Rectal smooth muscle tissue (tissue), 1 donor: ENCODE measurements at regions not wholly inside any gene's neighbourhood (a gene's known extent, or its start where the extent isn't known, plus 50 kb on each side); places are given as distances from the start of the nearest gene placed in this dataset.

ENCODE experiments used
- H3K27ac ChIP-seq: one replicate; pipeline ENCODE4 v1.7.0; 2013; ENCODE audit warnings: low read depth, low read length, inconsistent platforms
- H3K27me3 ChIP-seq: one replicate; pipeline ENCODE4 v1.7.0; 2013; ENCODE audit warnings: low read length; ENCODE audit not compliant: control insufficient read depth, insufficient read depth
- H3K36me3 ChIP-seq: one replicate; pipeline ENCODE4 v1.7.0; 2013; ENCODE audit warnings: low read length; ENCODE audit not compliant: control insufficient read depth, insufficient read depth
- H3K4me1 ChIP-seq: one replicate; pipeline ENCODE4 v1.7.0; 2013; ENCODE audit warnings: low read length; ENCODE audit not compliant: control insufficient read depth, insufficient read depth
- H3K4me3 ChIP-seq: one replicate; pipeline ENCODE4 v1.7.0; 2013; ENCODE audit warnings: low read length
- H3K9ac ChIP-seq: one replicate; pipeline ENCODE4 v1.7.0; 2013; ENCODE audit warnings: low read length

- Histone ChIP-seq H3K4me1 (no peaks in the 10 kb centered on the region), H3K27ac (no peak overlapping the region), H3K9ac (no peak overlapping the region), H3K36me3 (no peaks in the 10 kb centered on the region), H3K4me3 (no peak overlapping the region), H3K27me3 (no peaks in the 10 kb centered on the region)
These were observed 1321.3 kb upstream of the SLC10A2 start for GRCh38 chr13:104387510-104387909.

- H3K27ac ChIP-seq, result no peak overlapping the region
These were observed 1319.2 kb upstream of the SLC10A2 start for GRCh38 chr13:104385404-104385803.

GRCh38 chr13:104382951-104383350 lies 1316.7 kb upstream of the SLC10A2 start:
- no peak overlapping the region for H3K4me3 ChIP-seq
- H3K36me3 ChIP-seq, result no peaks in the 10 kb centered on the region
- no peaks in the 10 kb centered on the region for H3K4me1 ChIP-seq
- H3K27ac ChIP-seq, result no peak overlapping the region
- no peak overlapping the region for H3K9ac ChIP-seq
- no peaks in the 10 kb centered on the region for H3K27me3 ChIP-seq

More at GRCh38 chr13:104385404-104385803, 1319.2 kb upstream of the SLC10A2 start:
- Histone ChIP-seq H3K4me3 (no peak overlapping the region), H3K27me3 (no peaks in the 10 kb centered on the region), H3K4me1 (no peaks in the 10 kb centered on the region), H3K9ac (no peak overlapping the region), H3K36me3 (no peaks in the 10 kb centered on the region)

GRCh38 chr13:104376588-104376987 lies 1310.4 kb upstream of the SLC10A2 start:
- Histone ChIP-seq H3K4me3 (no peak overlapping the region), H3K27me3 (no peaks in the 10 kb centered on the region), H3K9ac (no peak overlapping the region), H3K27ac (no peak overlapping the region), H3K36me3 (no peaks in the 10 kb centered on the region), H3K4me1 (no peaks in the 10 kb centered on the region)

- Histone ChIP-seq H3K4me3 (no peak overlapping the region), H3K27me3 (no peaks in the 10 kb centered on the region), H3K9ac (no peak overlapping the region), H3K4me1 (no peaks in the 10 kb centered on the region), H3K27ac (no peak overlapping the region), H3K36me3 (no peaks in the 10 kb centered on the region)
These were observed 1309.4 kb upstream of the SLC10A2 start for GRCh38 chr13:104375614-104376013.

DNA sequence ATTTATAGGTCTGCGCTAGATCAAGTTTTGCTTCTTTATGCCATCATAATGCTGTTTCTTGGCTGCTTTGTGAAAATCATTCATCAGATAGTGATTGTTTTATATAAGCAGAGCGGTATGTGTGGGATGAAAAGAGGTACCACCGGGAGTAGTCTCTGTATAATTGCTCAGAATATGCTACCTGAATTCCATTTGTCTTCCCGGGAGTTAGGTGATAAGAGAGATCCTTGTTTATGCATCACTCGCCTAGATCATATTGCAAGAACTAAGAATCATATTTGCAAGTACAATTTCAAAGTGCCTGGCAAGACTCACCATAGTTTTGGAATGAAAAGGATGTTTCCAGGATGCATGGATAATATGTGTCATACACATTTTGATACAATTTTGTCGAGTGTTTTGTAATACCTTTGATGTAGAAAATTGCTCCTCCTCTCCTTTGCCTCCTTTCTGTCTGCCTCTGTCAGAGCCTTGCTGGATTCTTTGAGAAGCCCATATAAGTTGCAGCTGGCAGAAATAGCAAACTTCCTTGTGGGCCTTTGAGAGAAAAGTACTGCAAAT lies 1306.0 kb upstream of the SLC10A2 start:
- H3K9ac ChIP-seq, result no peak overlapping the region
- H3K36me3 ChIP-seq, result no peaks in the 10 kb centered on the region
- no peaks in the 10 kb centered on the region for H3K4me1 ChIP-seq
- H3K4me3 ChIP-seq, result no peak overlapping the region
- H3K27me3 ChIP-seq, result no peaks in the 10 kb centered on the region
- no peak overlapping the region for H3K27ac ChIP-seq

DNA sequence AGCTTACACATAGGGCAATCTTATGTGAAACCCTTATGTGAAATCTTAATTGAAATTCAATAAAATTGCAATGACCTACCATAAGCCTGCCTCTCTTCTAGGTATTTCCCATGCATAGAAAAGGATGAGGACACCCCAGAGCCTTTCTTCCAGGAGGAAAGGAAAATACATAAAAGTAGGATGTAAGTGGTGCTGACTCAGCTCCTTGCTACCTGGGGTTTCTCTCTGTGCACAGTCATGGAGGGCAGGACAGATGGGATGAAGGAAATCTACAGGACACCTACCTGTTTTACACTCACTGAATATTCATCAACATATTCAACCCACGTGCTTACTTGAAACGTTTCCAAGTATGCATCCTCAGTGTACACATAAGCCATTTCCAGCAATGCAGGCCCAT lies 1299.2 kb upstream of the SLC10A2 start:
- Histone ChIP-seq H3K4me1 (no peaks in the 10 kb centered on the region), H3K36me3 (no peaks in the 10 kb centered on the region), H3K27ac (no peak overlapping the region), H3K4me3 (no peak overlapping the region), H3K27me3 (no peaks in the 10 kb centered on the region), H3K9ac (no peak overlapping the region)

DNA sequence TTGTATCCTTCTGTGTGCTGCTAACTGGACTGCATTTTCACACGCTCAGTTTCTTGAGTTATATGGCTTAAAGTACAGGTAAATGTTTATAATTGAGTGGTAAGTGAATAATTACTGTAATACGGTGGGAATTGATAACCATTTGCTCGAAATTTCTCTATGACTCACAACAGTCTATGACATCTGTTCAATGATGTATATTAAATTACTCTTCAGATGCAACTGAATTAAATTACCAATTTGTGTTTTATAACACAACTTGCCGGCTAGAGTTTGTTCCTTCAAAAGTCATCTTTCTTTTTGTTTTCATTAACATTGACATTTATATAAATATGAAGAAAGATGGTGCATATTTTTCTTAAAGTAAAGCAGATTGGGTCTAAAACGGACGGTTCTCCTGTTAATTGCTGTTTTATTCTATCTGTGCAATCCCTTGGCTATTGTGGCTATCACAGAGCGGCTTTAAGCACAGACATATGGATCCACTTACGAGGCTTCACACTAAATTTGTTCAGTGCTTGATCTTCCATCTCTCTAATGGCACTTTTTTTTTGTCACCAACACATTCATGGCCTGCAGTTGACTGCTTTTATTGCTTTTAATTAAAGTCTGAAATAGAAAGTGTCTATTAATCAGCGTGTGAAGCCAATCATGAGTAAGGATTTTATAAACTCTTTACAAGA lies 1291.6 kb upstream of the SLC10A2 start:
- Histone ChIP-seq H3K9ac (no peak overlapping the region), H3K27ac (no peak overlapping the region), H3K4me3 (no peak overlapping the region), H3K36me3 (no peaks in the 10 kb centered on the region), H3K27me3 (no peaks in the 10 kb centered on the region), H3K4me1 (no peaks in the 10 kb centered on the region)

GRCh38 chr13:104357174-104357573 lies 1291.0 kb upstream of the SLC10A2 start:
- no peaks in the 10 kb centered on the region for H3K4me1 ChIP-seq
- H3K9ac ChIP-seq, result no peak overlapping the region
- H3K27me3 ChIP-seq, result no peaks in the 10 kb centered on the region
- H3K27ac ChIP-seq, result no peak overlapping the region
- H3K36me3 ChIP-seq, result no peaks in the 10 kb centered on the region
- H3K4me3 ChIP-seq, result no peak overlapping the region

DNA sequence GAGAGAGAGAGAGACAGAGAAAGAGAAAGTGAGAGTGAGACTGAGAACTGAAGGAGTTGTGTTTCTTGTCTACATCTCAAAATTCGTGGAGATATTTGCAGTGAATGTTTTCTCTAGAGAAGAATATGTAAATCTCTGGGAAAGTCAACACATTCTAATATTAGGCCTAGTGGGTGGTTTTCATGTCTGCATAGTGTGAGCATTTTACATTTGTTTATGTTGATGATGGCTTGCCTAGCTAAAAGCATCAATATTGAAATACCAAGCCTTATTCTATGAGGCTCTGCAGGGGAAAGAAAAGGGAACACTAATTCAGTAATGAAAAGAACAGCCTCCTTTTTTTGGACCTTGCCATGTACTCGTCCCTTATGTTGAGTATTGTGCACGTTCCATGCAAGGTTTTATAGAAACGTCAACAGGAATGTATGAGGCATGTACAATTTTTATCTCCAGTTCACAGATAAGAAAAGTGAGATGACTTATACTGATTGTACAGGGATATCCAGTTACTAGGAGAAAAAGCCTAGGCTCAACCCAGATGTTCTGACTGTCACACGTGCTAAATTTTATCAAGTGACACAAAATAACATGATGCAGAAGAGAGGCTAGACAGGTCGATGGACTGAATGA lies 1288.9 kb upstream of the SLC10A2 start:
- Histone ChIP-seq H3K27ac (no peak overlapping the region), H3K27me3 (no peaks in the 10 kb centered on the region), H3K4me1 (no peaks in the 10 kb centered on the region), H3K36me3 (no peaks in the 10 kb centered on the region), H3K9ac (no peak overlapping the region), H3K4me3 (no peak overlapping the region)

DNA sequence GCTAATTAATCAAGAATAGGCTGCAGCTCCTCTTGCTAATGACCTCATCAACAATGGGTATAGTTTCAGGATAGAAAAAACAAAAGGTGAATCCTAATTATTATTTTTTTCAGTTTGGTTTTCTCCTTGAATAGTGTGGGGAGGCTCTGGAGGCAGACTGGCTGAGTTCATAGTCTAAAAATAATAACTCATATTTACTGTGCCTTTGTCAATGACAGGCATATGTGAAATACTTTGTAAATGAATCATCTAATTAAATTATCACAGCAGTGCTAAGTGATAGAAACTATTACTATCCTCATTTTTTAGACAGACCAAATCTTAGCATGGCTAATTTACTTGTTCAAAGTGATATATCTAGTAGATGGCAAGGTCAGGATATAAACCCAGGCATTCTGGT lies 1261.0 kb upstream of the SLC10A2 start:
- no peak overlapping the region for H3K4me3 ChIP-seq
- no peak overlapping the region for H3K27ac ChIP-seq
- no peaks in the 10 kb centered on the region for H3K4me1 ChIP-seq
- H3K9ac ChIP-seq, result no peak overlapping the region
- H3K27me3 ChIP-seq, result no peaks in the 10 kb centered on the region
- H3K36me3 ChIP-seq, result no peaks in the 10 kb centered on the region

GRCh38 chr13:104326523-104326922 lies 1260.3 kb upstream of the SLC10A2 start:
- Histone ChIP-seq H3K9ac (no peak overlapping the region), H3K4me1 (no peaks in the 10 kb centered on the region), H3K27ac (no peak overlapping the region), H3K4me3 (no peak overlapping the region), H3K36me3 (no peaks in the 10 kb centered on the region), H3K27me3 (no peaks in the 10 kb centered on the region)

DNA sequence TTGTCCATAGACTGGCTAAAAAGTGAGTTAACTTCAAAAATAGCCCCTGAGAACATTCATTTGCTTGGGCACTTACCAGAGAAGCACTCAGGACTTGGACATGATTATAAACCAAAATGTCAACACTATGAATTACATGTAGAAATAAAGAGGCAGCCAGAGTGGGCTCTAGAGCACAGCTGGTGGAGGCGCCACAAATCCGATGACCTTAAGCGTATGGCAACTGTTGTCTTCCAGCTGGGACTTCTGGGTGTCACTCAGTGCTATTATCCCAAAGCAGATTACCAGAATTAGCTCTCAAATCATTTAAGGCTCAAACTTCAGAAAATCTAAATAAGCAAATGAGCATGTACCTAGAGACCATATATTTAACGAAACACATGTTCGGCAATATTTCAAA lies 1255.5 kb upstream of the SLC10A2 start:
- Histone ChIP-seq H3K27me3 (no peaks in the 10 kb centered on the region), H3K36me3 (no peaks in the 10 kb centered on the region)

More for the DNA sequence above, 1255.5 kb upstream of the SLC10A2 start:
- Histone ChIP-seq H3K4me3 (no peak overlapping the region), H3K27ac (no peak overlapping the region), H3K9ac (no peak overlapping the region), H3K4me1 (no peaks in the 10 kb centered on the region)
